ENCODE measurements at regions not wholly inside any gene's neighbourhood (a gene's known extent, or its start where the extent isn't known, plus 50 kb on each side); places are given as distances from the start of the nearest gene placed in this dataset.

GRCh38 chr5:77157732-77158532 lies 52.5 kb upstream of the PDE8B start:
- no peak for DNase-seq

- DNase-seq: no peak
These were observed 54.1 kb upstream of the PDE8B start for GRCh38 chr5:77156379-77156778.

GRCh38 chr5:77155179-77155785 lies 55.2 kb upstream of the PDE8B start:
- peak; percentile 56 to 61 for DNase-seq

- no peak for DNase-seq
These were observed 58.0 kb upstream of the PDE8B start for GRCh38 chr5:77152441-77152840.

- DNase-seq: no peak
These were observed 59.0 kb upstream of the PDE8B start for GRCh38 chr5:77151501-77151900.

- no peak for DNase-seq
These were observed 59.8 kb upstream of the ZBED3 start for GRCh38 chr5:77146896-77147295.

- DNase-seq: no peak
These were observed 58.6 kb upstream of the ZBED3 start for GRCh38 chr5:77145666-77146065.

- no peak for DNase-seq
These were observed 57.7 kb upstream of the ZBED3 start for GRCh38 chr5:77144837-77145139.

GRCh38 chr5:77143998-77144836 lies 57.1 kb upstream of the ZBED3 start:
- DNase-seq: peak; percentile 56 to 63

- DNase-seq: no peak
These were observed 53.3 kb upstream of the ZBED3 start for GRCh38 chr5:77140350-77140749.

- no peak for DNase-seq
These were observed 51.9 kb upstream of the ZBED3 start for GRCh38 chr5:77139001-77139400.
